DND-41 (cell line): ENCODE measurements at regions not wholly inside any gene's neighbourhood (a gene's known extent, or its start where the extent isn't known, plus 50 kb on each side); places are given as distances from the start of the nearest gene placed in this dataset.
"Not testable (repeated sequence)": the region's sequence is repeated elsewhere in the genome, so short reads cannot be mapped to it uniquely, and the experiment has no call there.

Experiments
- EZH2 ChIP-seq: IDR thresholded peaks from 3 replicates; pipeline ENCODE4 v1.6.1; 2012; ENCODE audit warnings: borderline replicate concordance, low read depth, mild to moderate bottlenecking, moderate library complexity, low read length, inconsistent platforms; ENCODE audit not compliant: severe bottlenecking
- TF ChIP-seq, protein P1 (sequence below): IDR thresholded peaks from 2 replicates; pipeline ENCODE4 v1.5.1; 2012; ENCODE audit warnings: borderline replicate concordance, low read length, moderate library complexity, mild to moderate bottlenecking; ENCODE audit not compliant: poor library complexity, severe bottlenecking; ENCODE audit errors: extremely low read depth

DNA sequence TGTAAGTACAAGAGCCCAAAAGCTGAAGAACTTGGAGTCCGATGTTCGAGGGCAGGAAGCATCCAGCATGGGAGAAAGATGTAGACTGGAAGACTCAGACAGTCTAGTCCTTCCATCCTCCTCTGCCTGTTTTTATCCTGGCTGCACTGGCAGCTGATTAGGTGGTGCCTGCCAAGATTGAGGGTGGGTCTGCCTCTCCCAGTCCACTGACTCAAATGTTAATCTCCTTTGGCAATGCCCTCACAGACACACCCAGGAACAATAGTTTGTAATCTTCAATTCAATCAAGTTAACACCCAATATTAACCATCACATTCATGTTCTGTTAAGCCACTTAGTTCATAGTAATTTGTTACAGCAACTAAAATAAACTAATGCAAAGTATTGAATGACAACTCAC lies 904.4 kb upstream of the HS3ST1 start:
- not testable (repeated sequence) for TF ChIP-seq EZH2
- TF ChIP-seq, protein P1, sequence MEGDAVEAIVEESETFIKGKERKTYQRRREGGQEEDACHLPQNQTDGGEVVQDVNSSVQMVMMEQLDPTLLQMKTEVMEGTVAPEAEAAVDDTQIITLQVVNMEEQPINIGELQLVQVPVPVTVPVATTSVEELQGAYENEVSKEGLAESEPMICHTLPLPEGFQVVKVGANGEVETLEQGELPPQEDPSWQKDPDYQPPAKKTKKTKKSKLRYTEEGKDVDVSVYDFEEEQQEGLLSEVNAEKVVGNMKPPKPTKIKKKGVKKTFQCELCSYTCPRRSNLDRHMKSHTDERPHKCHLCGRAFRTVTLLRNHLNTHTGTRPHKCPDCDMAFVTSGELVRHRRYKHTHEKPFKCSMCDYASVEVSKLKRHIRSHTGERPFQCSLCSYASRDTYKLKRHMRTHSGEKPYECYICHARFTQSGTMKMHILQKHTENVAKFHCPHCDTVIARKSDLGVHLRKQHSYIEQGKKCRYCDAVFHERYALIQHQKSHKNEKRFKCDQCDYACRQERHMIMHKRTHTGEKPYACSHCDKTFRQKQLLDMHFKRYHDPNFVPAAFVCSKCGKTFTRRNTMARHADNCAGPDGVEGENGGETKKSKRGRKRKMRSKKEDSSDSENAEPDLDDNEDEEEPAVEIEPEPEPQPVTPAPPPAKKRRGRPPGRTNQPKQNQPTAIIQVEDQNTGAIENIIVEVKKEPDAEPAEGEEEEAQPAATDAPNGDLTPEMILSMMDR, result not testable (repeated sequence)
